Effector CD8-positive, alpha-beta T cell (primary cell): ENCODE measurements at regions not wholly inside any gene's neighbourhood (a gene's known extent, or its start where the extent isn't known, plus 50 kb on each side); places are given as distances from the start of the nearest gene placed in this dataset.

ENCODE experiments used
- DNase-seq: peaks from one replicate; lab custom pipeline; 2025; lab: John Stamatoyannopoulos, UW

- DNase-seq = no peak
Measured at GRCh38 chr10:83250396-83250795, 888.9 kb upstream of the GHITM start.

- no peak for DNase-seq
Measured at GRCh38 chr10:83252169-83252568, 887.1 kb upstream of the GHITM start.

- DNase-seq = no peak
Measured at GRCh38 chr10:83252596-83252995, 886.7 kb upstream of the GHITM start.

- DNase-seq = no peak
Measured at GRCh38 chr10:83253011-83253671, 886.2 kb upstream of the GHITM start.

- DNase-seq = no peak
Measured at GRCh38 chr10:83254698-83255097, 884.6 kb upstream of the GHITM start.

- DNase-seq = no peak
Measured at GRCh38 chr10:83262434-83262833, 876.9 kb upstream of the GHITM start.

- no peak for DNase-seq
Measured at GRCh38 chr10:83272666-83273434, 866.5 kb upstream of the GHITM start.

- DNase-seq = no peak
Measured at GRCh38 chr10:83274088-83274487, 865.2 kb upstream of the GHITM start.

- DNase-seq = no peak
Measured at GRCh38 chr10:83276971-83277370, 862.3 kb upstream of the GHITM start.

GRCh38 chr10:83283151-83283550 lies 856.2 kb upstream of the GHITM start:
- no peak for DNase-seq

- no peak for DNase-seq
Measured at GRCh38 chr10:83287374-83287773, 851.9 kb upstream of the GHITM start.

- DNase-seq = no peak
Measured at GRCh38 chr10:83289373-83289772, 849.9 kb upstream of the GHITM start.

GRCh38 chr10:83289948-83290347 lies 849.4 kb upstream of the GHITM start:
- no peak for DNase-seq

- DNase-seq = no peak
Measured at GRCh38 chr10:83301732-83302131, 837.6 kb upstream of the GHITM start.

GRCh38 chr10:83302623-83303022 lies 836.7 kb upstream of the GHITM start:
- DNase-seq = no peak

GRCh38 chr10:83310688-83311087 lies 828.6 kb upstream of the GHITM start:
- no peak for DNase-seq

- no peak for DNase-seq
Measured at GRCh38 chr10:83312570-83312969, 826.7 kb upstream of the GHITM start.

GRCh38 chr10:83332690-83333089 lies 806.6 kb upstream of the GHITM start:
- DNase-seq = no peak

GRCh38 chr10:83333566-83333965 lies 805.7 kb upstream of the GHITM start:
- DNase-seq = no peak

GRCh38 chr10:83343676-83344075 lies 795.6 kb upstream of the GHITM start:
- DNase-seq = no peak

GRCh38 chr10:83346266-83346910 lies 792.9 kb upstream of the GHITM start:
- no peak for DNase-seq

GRCh38 chr10:83352588-83352987 lies 786.7 kb upstream of the GHITM start:
- no peak for DNase-seq

GRCh38 chr10:83354456-83354855 lies 784.9 kb upstream of the GHITM start:
- DNase-seq = no peak
